Liver (tissue), 7 donors: ENCODE measurements at regions not wholly inside any gene's neighbourhood (a gene's known extent, or its start where the extent isn't known, plus 50 kb on each side); places are given as distances from the start of the nearest gene placed in this dataset.

Source experiments
- DNase-seq: peaks from one replicate; pipeline ENCODE4 v3.0.0-alpha.2; 2017; ENCODE audit warnings: low spot score
- H3K27ac ChIP-seq, 2 donors: one replicate each; pipeline ENCODE4 v1.7.0; 2013; ENCODE audit warnings: inconsistent platforms in 2 of 2, low read length in 2 of 2, control low read depth in 1 of 2, low read depth in 1 of 2, mild to moderate bottlenecking in 1 of 2
- H3K27me3 ChIP-seq, 4 donors: one replicate each; pipeline versions ENCODE4 v1.6.1 to v1.7.0; 2013; ENCODE audit warnings: low read length in 3 of 4, inconsistent platforms in 1 of 4, mild to moderate bottlenecking in 1 of 4, moderate library complexity in 1 of 4; ENCODE audit not compliant: control insufficient read depth in 4 of 4, insufficient read depth in 4 of 4
- H3K36me3 ChIP-seq, 4 donors: one replicate each; pipeline versions ENCODE4 v1.6.1 to v1.7.0; 2013; ENCODE audit warnings: low read length in 3 of 4, mild to moderate bottlenecking in 3 of 4, low read depth in 1 of 4, moderate library complexity in 1 of 4; ENCODE audit not compliant: control insufficient read depth in 4 of 4, insufficient read depth in 3 of 4
- H3K4me1 ChIP-seq, 4 donors: one replicate each; pipeline versions ENCODE4 v1.6.1 to v1.7.0; 2013; ENCODE audit warnings: low read length in 3 of 4, mild to moderate bottlenecking in 3 of 4, moderate library complexity in 1 of 4; ENCODE audit not compliant: control insufficient read depth in 4 of 4, insufficient read depth in 4 of 4
- H3K4me3 ChIP-seq, 3 donors: one replicate each; pipeline versions ENCODE4 v1.6.1 to v1.7.0; 2013; ENCODE audit warnings: low read length in 3 of 3, control low read depth in 1 of 3, low read depth in 1 of 3, mild to moderate bottlenecking in 1 of 3
- H3K9ac ChIP-seq, 2 donors: one replicate each; pipeline ENCODE4 v1.7.0; 2013; ENCODE audit warnings: low read length in 2 of 2, mild to moderate bottlenecking in 2 of 2, moderate library complexity in 2 of 2, control low read depth in 1 of 2, low read depth in 1 of 2
- H3K9me3 ChIP-seq, 4 donors: one replicate each; pipeline versions ENCODE4 v1.6.1 to v1.7.0; 2013; ENCODE audit warnings: low read length in 3 of 4; ENCODE audit not compliant: control insufficient read depth in 4 of 4
- EGR1 ChIP-seq, 2 donors: IDR thresholded peaks; 2 replicates each; pipeline ENCODE4 v1.6.1; 2016 to 2018; ENCODE audit warnings: antibody characterized with exemption in 2 of 2, low read depth in 2 of 2
- FOXA1 ChIP-seq: IDR thresholded peaks from 2 replicates; pipeline ENCODE4 v1.6.1; 2016; ENCODE audit warnings: antibody characterized with exemption
- GABPA ChIP-seq, 2 donors: IDR thresholded peaks in 1 of 2; conservative IDR thresholded peaks in 1 of 2; 2 replicates each; pipeline ENCODE4 v1.6.1; 2016; ENCODE audit warnings: antibody characterized with exemption in 2 of 2, mild to moderate bottlenecking in 1 of 2, moderate library complexity in 1 of 2
- HNF4G ChIP-seq: IDR thresholded peaks from 2 replicates; pipeline ENCODE4 v1.6.1; 2016; ENCODE audit warnings: antibody characterized with exemption
- JUND ChIP-seq, 2 donors: IDR thresholded peaks; 2 replicates each; pipeline ENCODE4 v1.6.1; 2016; ENCODE audit warnings: antibody characterized with exemption in 2 of 2
- NR2F2 ChIP-seq: IDR thresholded peaks from 2 replicates; pipeline ENCODE4 v1.6.1; 2016; ENCODE audit warnings: antibody characterized with exemption
- RAD21 ChIP-seq, 2 donors: IDR thresholded peaks; 2 replicates each; pipeline ENCODE4 v1.6.1; 2016; ENCODE audit warnings: antibody characterized with exemption in 2 of 2, mild to moderate bottlenecking in 2 of 2
- RXRA ChIP-seq, 2 donors: IDR thresholded peaks; 2 replicates each; pipeline ENCODE4 v1.6.1; 2017 to 2018; ENCODE audit warnings: antibody characterized with exemption in 2 of 2, mild to moderate bottlenecking in 1 of 2
- SP1 ChIP-seq: IDR thresholded peaks from 2 replicates; pipeline ENCODE4 v1.6.1; 2018; ENCODE audit warnings: antibody characterized with exemption, mild to moderate bottlenecking
- TAF1 ChIP-seq: conservative IDR thresholded peaks from 2 replicates; pipeline ENCODE4 v1.6.1; 2016; ENCODE audit warnings: antibody characterized with exemption, mild to moderate bottlenecking
- YY1 ChIP-seq: IDR thresholded peaks from 2 replicates; pipeline ENCODE4 v1.6.1; 2016; ENCODE audit warnings: antibody characterized with exemption, mild to moderate bottlenecking
- WGBS: extraction: QIAGEN DNeasy Blood & Tissue Kit; methylation state at CpG from one replicate; pipeline ENCODE4 v1.1.7; 2013; 5-methylcytosine and 5-hydroxymethylcytosine counted together
- TF ChIP-seq, protein P1 (sequence below): IDR thresholded peaks from 2 replicates; pipeline ENCODE4 v1.6.1; 2016; ENCODE audit warnings: antibody characterized with exemption, mild to moderate bottlenecking
- TF ChIP-seq, protein P2 (sequence below): IDR thresholded peaks from 2 replicates; pipeline ENCODE4 v1.6.1; 2016; ENCODE audit warnings: antibody characterized with exemption
- donor health status: healthy.
- donor health status: healthy.
- donor health status: healthy.
- donor health status: healthy.

DNA sequence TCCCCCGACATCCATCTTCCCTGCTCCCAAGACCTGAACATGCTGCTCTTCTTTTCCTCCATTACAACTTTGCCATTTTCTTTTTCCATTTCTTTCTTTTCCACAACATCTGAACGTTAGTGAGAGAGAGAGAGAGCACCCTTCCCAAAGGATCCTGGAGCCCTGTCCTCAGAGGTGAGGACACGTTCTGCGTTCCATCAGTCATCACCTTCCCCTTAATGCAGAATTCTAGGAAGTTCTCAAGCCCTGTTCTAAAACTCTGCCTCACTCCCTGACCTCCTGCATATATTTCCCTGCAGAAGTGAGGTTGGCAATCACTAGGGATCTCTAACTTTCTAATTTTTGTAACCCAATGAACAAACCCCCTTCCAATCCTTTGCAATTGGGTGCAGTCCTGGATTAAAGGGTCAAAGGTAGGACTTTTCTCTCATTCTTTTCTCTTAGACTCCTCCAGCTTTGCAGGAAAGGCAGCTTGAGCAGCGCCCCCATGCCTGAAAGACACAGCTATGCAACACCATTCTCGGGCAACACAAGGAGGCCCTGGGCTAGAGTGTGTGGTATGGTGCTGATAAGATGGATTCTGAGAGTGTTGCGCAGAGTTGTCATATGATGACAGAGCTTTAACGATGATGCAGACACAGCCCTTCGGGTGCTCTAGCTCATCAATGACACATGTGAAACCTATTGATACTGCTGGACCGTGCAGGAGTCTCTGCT lies 59.2 kb upstream of the TNR start:
- 72% methylated on average over 10 of the region's 10 CpGs for WGBS
- no peak overlapping the region for H3K9ac ChIP-seq

DNA sequence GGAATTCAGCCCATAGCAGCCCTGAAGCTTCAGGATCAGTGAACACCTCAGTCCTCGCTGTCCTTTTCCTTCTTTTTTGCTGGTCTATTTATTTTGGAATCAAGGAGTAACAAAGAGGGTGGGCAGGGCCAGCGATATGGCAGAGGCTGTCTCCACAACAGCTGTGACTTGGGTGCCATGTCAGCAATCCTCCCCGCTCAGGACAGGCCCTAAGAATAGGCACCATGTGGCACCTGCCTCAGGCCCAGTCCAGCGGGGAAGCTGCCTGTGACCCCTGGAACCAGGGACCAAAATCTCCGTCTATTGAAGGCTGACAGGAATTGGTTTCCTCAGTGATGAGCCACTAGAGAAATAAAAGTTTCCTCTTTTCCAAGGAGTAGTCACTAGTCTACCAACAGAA lies 58.6 kb upstream of the TNR start:
- TF ChIP-seq JUND (IDR thresholded peaks at IDR 0.05) (no peak), EGR1 (IDR thresholded peaks at IDR 0.05; ENCODE audit: low read depth in 2 of 2) (no peak), TAF1 (no peak), GABPA (IDR thresholded peaks at IDR 0.05 in 1 of 2, conservative IDR thresholded peaks at IDR 0.05 in 1 of 2) (no peak), FOXA1 (no peak)
- TF ChIP-seq, protein P1, sequence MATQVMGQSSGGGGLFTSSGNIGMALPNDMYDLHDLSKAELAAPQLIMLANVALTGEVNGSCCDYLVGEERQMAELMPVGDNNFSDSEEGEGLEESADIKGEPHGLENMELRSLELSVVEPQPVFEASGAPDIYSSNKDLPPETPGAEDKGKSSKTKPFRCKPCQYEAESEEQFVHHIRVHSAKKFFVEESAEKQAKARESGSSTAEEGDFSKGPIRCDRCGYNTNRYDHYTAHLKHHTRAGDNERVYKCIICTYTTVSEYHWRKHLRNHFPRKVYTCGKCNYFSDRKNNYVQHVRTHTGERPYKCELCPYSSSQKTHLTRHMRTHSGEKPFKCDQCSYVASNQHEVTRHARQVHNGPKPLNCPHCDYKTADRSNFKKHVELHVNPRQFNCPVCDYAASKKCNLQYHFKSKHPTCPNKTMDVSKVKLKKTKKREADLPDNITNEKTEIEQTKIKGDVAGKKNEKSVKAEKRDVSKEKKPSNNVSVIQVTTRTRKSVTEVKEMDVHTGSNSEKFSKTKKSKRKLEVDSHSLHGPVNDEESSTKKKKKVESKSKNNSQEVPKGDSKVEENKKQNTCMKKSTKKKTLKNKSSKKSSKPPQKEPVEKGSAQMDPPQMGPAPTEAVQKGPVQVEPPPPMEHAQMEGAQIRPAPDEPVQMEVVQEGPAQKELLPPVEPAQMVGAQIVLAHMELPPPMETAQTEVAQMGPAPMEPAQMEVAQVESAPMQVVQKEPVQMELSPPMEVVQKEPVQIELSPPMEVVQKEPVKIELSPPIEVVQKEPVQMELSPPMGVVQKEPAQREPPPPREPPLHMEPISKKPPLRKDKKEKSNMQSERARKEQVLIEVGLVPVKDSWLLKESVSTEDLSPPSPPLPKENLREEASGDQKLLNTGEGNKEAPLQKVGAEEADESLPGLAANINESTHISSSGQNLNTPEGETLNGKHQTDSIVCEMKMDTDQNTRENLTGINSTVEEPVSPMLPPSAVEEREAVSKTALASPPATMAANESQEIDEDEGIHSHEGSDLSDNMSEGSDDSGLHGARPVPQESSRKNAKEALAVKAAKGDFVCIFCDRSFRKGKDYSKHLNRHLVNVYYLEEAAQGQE, result no peak
- no peaks in the 10 kb centered on the region for H3K9me3 ChIP-seq
- peaks cover 0 to 2% (median 0%) of the 10 kb centered on the region in 4 donors for H3K27me3 ChIP-seq
- H3K4me3 ChIP-seq, result no peak overlapping the region
- H3K4me1 ChIP-seq, result no peaks in the 10 kb centered on the region
- no peak overlapping the region for H3K9ac ChIP-seq
- H3K27ac ChIP-seq, result no peak overlapping the region
- no peak for DNase-seq
- 73% methylated on average over 5 of the region's 5 CpGs for WGBS
- H3K36me3 ChIP-seq, result no peaks in the 10 kb centered on the region

More for the DNA sequence above, 59.2 kb upstream of the TNR start:
- Histone ChIP-seq H3K36me3 (no peaks in the 10 kb centered on the region), H3K4me1 (no peaks in the 10 kb centered on the region), H3K27ac (no peak overlapping the region), H3K9me3 (no peaks in the 10 kb centered on the region), H3K27me3 (peaks cover 0 to under 1% (median 0%) of the 10 kb centered on the region in 4 donors), H3K4me3 (no peak overlapping the region)
- no peak for DNase-seq
- no peak for TF ChIP-seq HNF4G
- no peak for TF ChIP-seq FOXA1

DNA sequence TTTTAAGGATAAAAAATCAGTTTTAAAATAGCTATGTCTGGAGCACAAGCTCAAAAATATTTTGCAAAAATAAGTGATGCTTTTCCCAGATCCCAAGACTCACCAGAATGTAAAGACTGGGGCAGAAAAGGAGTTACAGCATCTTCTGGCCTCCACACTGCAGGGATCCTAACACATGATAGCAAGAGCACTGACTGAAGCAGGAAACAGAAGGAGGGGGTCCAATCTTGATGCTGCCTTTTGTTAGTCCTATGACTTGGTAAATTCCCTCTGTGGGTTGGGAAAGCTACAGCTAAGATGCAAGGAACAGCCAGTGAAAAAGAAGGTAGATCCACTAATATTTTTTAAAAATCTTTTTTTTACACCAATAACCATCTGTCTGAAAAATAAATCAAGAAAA lies 54.2 kb upstream of the TNR start:
- no peaks in the 10 kb centered on the region for H3K9me3 ChIP-seq
- H3K27ac ChIP-seq, result no peak overlapping the region
- no peaks in the 10 kb centered on the region for H3K36me3 ChIP-seq
- DNase-seq, result no peak
- TF ChIP-seq RXRA (IDR thresholded peaks at IDR 0.05), result no peak
- no peak for TF ChIP-seq SP1
- TF ChIP-seq, protein P2, sequence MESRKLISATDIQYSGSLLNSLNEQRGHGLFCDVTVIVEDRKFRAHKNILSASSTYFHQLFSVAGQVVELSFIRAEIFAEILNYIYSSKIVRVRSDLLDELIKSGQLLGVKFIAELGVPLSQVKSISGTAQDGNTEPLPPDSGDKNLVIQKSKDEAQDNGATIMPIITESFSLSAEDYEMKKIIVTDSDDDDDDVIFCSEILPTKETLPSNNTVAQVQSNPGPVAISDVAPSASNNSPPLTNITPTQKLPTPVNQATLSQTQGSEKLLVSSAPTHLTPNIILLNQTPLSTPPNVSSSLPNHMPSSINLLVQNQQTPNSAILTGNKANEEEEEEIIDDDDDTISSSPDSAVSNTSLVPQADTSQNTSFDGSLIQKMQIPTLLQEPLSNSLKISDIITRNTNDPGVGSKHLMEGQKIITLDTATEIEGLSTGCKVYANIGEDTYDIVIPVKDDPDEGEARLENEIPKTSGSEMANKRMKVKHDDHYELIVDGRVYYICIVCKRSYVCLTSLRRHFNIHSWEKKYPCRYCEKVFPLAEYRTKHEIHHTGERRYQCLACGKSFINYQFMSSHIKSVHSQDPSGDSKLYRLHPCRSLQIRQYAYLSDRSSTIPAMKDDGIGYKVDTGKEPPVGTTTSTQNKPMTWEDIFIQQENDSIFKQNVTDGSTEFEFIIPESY, result no peak
- TF ChIP-seq JUND (IDR thresholded peaks at IDR 0.05), result no peak
- no peak for TF ChIP-seq EGR1 (IDR thresholded peaks at IDR 0.05; ENCODE audit: low read depth in 2 of 2)
- no peak for TF ChIP-seq RAD21 (IDR thresholded peaks at IDR 0.05)
- TF ChIP-seq FOXA1, result no peak
- TF ChIP-seq YY1, result no peak
- TF ChIP-seq NR2F2, result no peak
- H3K4me3 ChIP-seq, result no peak overlapping the region
- H3K27me3 ChIP-seq, result peaks cover 0 to 2% (median 0%) of the 10 kb centered on the region in 4 donors
- H3K9ac ChIP-seq, result no peak overlapping the region
- H3K4me1 ChIP-seq, result no peaks in the 10 kb centered on the region
